Fibroblast of skin of left biceps (primary cell): ENCODE measurements at regions not wholly inside any gene's neighbourhood (a gene's known extent, or its start where the extent isn't known, plus 50 kb on each side); places are given as distances from the start of the nearest gene placed in this dataset.
"Not testable (repeated sequence)": the region's sequence is repeated elsewhere in the genome, so short reads cannot be mapped to it uniquely, and the experiment has no call there.

Experiments
- DNase-seq, 2 experiments: peaks; one replicate each; pipeline ENCODE4 v3.0.0-alpha.2; 2013; ENCODE audit warnings: low read depth in 2 of 2

DNA sequence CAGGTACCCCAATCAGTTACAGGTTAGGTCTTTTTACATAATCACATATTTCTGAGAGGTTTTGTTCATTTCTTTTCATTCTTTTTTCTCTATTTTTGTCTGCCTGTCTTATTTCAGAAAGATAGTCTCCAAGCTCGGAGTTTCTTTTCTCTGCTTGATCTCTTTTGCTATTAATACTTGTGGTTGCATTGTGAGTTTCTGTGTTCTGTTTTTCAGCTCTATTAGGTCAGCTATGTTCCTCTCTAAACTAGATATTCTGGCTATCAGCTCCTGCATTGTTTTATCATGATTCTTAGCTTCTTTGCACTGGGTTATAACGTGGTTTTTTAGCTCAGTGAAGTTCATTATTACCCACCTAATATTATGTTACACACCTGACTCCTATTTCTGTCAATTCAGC lies 914.1 kb downstream of the TRHDE start:
- DNase-seq, result no peak

GRCh38 chr12:73187765-73188164 lies 915.6 kb downstream of the TRHDE start:
- no peak for DNase-seq

- no peak for DNase-seq
Measured at GRCh38 chr12:73210548-73211204, 938.5 kb downstream of the TRHDE start.

DNA sequence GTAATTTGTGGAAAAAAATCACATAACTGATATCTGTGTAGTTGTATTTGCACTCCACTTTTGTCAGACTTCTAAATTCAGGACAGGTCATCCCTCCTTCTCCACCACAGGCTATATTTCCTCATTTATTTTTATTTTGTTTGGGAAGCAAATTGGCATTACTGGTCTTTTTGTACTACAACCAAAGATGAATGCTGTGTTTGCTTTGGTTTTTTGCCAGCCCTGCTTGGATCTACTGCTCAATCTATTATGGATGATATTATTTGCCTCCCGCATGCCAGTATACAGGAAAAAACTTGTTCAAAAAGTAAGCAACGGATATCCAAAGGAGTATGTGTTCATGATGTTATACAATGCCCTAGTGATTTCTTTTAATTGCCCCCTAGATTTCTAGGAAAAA lies 948.8 kb downstream of the TRHDE start:
- no peak for DNase-seq

GRCh38 chr12:73221398-73221797 lies 949.2 kb downstream of the TRHDE start:
- DNase-seq, result no peak

DNA sequence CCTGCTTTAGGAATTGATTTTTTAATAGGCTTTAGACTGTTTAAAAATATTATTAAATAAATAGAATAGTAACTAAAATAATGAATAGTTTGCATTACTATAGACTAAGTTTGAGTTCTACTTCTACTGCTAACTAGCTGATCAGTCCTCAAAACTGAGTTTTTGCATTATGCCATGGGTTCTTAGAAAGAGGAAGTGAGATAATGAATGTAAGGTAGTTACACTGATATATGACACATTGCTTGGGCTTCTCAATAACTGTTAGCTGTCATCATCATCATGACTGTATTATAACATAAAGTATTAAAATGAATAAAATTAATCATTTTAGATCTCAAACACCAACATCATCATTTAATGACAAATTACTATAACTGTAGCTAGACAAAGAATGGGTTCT lies 949.7 kb downstream of the TRHDE start:
- no peak for DNase-seq

DNA sequence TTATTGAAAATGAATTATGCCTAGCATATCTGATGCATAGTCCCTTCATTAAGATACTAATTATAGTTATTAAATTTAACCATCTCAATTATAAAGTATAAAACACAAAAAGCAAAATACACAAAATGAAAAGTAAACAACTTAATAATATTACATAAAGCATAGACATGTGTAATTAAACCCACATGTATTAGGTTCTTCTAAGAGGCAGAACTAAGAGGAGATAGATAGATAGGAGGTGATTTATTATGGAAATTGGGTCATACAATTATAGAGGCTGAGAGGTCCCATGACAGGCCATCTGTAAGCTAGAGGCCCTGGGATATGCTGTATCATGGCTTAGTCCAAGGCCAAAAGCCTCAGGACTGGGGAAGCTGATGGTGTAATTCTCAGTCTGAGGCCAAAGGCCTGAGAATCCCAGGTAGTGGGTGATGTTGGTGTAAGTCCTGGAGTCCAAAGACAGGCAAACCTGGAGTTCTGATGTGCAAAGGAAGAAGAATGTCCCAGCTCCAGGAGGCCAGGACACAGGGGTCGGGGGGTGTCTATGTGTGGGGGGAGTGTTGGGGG lies 953.3 kb downstream of the TRHDE start:
- DNase-seq, result no peak

DNA sequence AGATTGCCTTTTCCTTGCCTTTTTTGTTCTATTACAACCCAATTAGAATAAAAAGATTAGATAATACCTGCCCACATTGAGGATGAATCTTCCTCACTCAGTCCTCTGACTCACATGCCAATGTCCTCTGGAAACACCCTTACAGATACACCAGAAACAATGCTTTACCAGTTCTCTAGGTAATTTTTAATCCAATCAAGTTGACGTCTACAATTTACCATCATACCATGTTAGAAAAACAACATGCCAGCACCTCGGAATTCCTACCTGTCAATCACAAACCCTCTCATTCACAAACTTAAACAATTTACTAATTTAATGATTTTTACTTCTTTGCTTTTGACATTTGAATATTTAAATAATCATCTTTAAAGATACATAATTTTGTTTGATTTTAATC lies 953.8 kb downstream of the TRHDE start:
- no peak for DNase-seq

DNA sequence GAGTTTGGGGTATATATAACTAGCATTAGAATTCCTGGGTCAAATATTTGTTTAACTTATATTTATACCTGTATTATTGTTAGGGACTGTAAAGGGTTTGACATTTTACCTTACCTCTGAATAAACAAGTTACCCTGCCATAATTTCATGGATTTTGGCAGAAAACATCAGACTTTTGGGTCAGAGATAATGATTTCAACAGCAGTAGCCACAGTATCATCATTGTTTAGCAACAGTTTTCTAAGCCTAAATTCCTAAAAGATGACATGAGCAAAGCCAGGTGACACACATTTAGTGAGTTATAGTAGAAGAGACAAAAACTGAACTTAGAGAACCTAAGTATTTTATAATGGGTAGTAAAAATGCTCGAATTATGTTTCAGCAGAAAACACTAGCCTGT lies 954.4 kb downstream of the TRHDE start:
- no peak for DNase-seq

DNA sequence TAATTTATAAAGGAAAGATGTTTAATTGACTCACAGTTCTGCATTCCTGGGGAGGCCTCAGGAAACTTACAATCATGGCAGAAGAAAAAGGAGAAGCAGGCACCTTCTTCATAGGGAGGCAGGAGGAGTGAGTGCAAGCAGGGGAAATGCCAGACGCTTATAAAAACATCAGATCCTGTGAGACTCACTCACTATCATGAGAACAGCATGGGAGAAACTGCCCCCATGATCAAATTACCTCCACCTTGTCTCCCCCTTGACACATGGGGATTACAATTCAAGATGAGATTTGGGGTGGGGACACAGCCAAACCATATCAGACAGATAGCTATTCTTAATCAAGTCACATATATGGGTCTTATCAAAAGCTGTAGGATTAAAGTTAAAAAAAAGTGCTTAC lies 956.7 kb downstream of the TRHDE start:
- DNase-seq, result not testable (repeated sequence)

GRCh38 chr12:73235387-73235786 lies 963.2 kb downstream of the TRHDE start:
- DNase-seq, result no peak

- DNase-seq, result no peak
Measured at GRCh38 chr12:73240110-73240509, 967.9 kb downstream of the TRHDE start.

- DNase-seq, result no peak
Measured at GRCh38 chr12:73262788-73263381, 990.7 kb downstream of the TRHDE start.

GRCh38 chr12:73266206-73266605 lies 994.0 kb downstream of the TRHDE start:
- DNase-seq, result no peak

DNA sequence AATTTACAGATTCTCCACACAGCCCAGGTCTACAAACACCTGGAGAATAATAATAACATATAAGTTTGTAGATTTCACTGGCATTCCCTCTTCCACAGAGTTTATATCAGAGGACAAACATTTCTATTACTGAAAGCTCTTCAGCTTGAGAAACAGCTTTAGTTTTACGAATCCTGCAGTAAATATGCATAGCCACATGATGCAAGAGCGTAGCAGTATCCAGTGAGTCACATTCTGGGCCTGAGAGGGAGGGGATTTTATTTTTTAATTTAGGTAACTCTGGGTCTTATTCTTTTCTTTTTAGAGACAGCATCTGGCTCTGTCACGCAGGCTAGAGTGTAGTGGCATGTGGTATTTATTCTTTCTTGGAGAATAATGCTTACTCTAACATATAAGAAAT lies 1002.8 kb downstream of the TRHDE start:
- peak in 1 of 2 experiments; percentile 3 for DNase-seq

DNA sequence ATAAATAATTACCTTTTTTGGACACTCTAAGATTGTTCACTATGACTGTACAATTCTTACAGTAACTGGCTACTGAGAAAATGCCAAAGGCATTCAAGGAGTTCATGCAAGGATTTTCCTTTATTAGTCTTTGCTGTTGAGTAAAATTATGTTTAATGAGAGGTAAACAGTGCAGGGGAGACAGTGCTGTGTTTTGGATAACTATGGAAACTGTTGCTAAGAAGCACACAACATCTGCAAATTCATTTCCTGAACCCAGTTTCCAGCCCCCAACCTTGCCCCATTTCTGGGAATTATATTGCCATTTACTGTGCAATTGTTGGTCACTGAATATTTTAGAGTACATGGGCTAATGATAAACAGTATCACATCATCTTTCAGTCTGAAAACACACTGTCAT lies 1005.8 kb downstream of the TRHDE start:
- DNase-seq, result no peak

DNA sequence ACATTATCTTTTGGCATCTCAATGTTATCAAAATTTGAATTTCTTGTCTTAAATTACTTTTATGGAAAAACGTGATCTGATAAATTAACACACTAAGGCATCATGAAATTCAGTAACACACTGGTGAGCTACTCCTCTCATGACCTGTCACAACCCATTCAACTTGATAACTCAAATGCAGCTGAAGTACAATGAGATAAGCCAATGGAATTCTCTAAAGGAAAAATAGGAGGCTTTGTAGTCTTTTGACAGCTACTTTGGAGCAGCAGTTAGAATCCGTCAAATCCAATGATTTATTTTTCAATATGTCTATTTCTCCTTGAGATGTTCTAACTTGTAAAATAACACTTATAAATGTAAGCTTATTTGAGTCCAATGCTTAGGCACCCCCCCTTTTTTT lies 1029.4 kb downstream of the TRHDE start:
- DNase-seq, result no peak

DNA sequence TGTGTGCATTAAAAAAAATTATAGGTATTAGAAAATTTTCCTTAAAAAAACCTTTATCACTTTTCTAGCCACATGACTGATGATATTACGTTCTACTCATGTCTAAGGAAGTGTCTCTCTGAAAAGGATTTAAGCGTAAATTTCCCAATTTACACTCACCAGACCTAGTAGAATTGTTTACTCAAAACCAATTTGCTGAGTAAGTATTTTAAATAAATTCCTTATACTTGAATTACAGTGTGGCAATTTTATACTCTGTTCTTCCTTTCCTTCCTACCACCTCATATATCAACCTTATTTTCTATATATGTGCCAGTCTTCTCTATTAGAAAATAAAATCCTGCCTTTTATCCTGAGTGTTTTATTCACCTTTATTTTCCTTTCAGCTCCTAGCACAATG lies 1035.1 kb downstream of the TRHDE start:
- DNase-seq, result no peak

- DNase-seq, result no peak
Measured at GRCh38 chr12:73308079-73308478, 1035.9 kb downstream of the TRHDE start.

- DNase-seq, result no peak
Measured at GRCh38 chr12:73308747-73309146, 1036.6 kb downstream of the TRHDE start.

DNA sequence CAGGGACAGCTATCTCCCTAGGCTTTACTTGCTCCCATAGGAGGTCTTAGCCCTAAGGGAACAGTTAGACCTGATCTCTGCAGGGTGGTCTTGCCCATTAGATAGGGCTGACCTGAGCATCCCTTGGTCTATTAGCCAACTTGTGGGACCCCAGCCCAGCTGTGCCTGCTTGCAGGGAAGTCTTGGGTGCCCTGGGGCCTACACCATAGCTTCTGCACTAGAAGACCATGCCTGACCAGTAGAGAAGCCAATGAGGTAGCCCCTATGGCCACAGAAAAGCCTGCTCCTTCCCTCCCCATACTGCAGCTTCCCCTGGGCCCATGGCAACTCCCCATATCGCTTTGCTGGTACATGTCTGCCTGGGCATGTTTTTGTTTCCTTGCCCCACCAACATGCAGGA lies 1049.1 kb downstream of the TRHDE start:
- no peak for DNase-seq

GRCh38 chr12:73321776-73322175 lies 1049.6 kb downstream of the TRHDE start:
- DNase-seq, result no peak

- DNase-seq, result no peak
Measured at GRCh38 chr12:73330584-73331351, 1058.6 kb downstream of the TRHDE start.
